ENCODE measurements at regions not wholly inside any gene's neighbourhood (a gene's known extent, or its start where the extent isn't known, plus 50 kb on each side); places are given as distances from the start of the nearest gene placed in this dataset.

DNA sequence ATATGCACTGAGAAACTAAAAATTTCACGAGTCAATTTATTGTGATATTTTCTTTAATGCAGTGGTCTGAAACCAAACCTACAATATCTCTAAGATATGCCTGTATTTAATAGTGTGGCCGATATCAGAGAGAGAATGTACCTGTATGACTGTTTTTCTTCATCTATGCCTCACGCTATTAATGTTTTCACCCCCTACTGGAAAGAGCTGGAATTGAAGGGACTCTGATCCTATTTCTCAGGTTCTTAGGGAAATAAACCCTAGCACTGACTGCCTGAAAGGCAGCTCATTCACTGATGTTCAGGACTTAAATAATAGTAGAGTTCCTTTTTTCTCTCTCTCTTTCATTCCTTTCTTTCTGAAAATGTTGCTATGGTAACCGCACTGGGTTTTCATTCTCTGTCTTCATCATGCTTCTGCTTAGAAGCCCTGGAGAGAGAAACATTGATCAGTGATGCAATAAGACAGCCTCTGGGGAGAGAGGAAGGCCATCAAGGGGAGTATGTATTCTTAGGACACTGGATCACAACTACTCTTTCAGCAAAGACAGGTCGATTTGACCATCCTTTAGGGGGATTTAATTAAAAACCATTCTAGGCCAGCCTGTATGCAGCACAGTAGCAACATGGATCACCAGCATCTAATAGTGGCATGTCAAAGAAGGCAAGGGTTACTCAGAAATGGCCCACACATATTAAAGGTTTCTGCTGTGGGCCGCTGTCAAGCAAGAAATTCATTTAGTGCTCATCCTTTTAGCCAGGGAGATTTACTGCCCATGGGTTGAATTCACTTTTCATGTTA, 1135.7 kb downstream of the IGSF11 start:
- no peaks in the 10 kb centered on the region for H3K27me3 ChIP-seq (ENCODE audit: insufficient read depth, low read length)
- H3K36me3 ChIP-seq (ENCODE audit: insufficient read depth, low read depth, low read length): no peaks in the 10 kb centered on the region
- no peak overlapping the region for H3K4me3 ChIP-seq (ENCODE audit: low read length)
- no peaks in the 10 kb centered on the region for H3K4me1 ChIP-seq (ENCODE audit: insufficient read depth, low read length)
- H3K27ac ChIP-seq (ENCODE audit: low read length): no peak overlapping the region
- 0 out of 2 replicates have a peak, but pooled peaks cover 8% of the 10 kb centered on the region for H3K9me3 ChIP-seq (ENCODE audit: insufficient read depth, low read depth, low read length)
- no peak overlapping the region for H3K9ac ChIP-seq (ENCODE audit: low read depth, low read length)

DNA sequence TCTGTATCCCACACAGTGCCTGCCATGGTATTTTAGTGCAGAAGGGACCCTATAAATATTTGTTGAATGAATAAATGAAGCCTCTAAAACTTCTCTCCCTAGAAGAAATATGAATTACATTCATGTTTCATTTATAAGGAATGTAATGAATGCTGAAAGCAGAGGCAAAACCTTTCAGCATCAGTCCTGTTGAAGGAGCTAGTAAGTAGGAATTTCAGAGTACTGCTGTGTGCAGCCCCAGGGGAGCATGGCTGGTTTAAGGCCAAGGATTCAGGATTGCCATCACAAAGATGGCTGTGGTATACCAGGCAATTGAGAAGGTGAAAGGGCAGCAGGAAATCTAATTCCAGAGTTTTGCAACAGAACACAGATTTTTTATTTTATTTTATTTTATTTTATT, 1131.4 kb downstream of the IGSF11 start:
- no peaks in the 10 kb centered on the region for H3K9me3 ChIP-seq (ENCODE audit: insufficient read depth, low read depth, low read length)
- H3K27ac ChIP-seq (ENCODE audit: low read length): no peak overlapping the region
- no peak overlapping the region for H3K9ac ChIP-seq (ENCODE audit: low read depth, low read length)
- H3K27me3 ChIP-seq (ENCODE audit: insufficient read depth, low read length): no peaks in the 10 kb centered on the region
- no peak overlapping the region for H3K4me3 ChIP-seq (ENCODE audit: low read length)
- H3K36me3 ChIP-seq (ENCODE audit: insufficient read depth, low read depth, low read length): no peaks in the 10 kb centered on the region
- no peaks in the 10 kb centered on the region for H3K4me1 ChIP-seq (ENCODE audit: insufficient read depth, low read length)

DNA sequence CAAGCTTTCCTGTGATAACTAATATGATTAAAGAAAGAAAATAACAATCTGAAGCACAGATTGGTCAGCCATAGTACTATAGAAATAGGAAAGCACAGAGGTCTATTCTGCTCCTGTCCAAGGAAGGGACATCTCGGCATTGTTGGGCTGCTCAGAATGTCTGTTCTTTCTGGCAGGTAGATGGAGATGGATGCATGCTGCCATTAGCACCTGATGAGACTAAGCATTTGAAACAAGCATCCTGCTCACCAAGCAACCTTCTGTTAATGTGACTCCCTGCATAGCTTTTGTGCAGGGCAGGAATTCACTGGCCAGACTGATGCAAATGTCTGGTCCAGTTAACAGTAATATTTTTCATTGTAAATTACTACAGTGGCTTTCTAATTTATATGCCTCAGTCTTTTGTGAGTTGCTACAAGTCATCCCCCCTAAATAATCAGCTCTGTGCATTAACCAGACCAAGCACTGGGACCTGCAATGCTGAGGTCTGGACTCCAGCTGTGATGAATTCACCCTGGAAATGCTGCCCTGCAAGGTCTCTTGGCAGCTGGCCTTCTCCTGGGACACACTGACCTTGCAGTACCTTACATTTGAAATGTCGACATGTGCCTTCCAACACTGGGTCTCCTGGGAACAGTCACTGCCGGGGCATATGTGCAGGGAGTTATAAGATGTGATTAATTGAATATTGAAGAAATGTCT, 1123.7 kb downstream of the IGSF11 start:
- no peak overlapping the region for H3K9ac ChIP-seq (ENCODE audit: low read depth, low read length)
- no peak overlapping the region for H3K4me3 ChIP-seq (ENCODE audit: low read length)
- no peaks in the 10 kb centered on the region for H3K27me3 ChIP-seq (ENCODE audit: insufficient read depth, low read length)
- H3K27ac ChIP-seq (ENCODE audit: low read length): no peak overlapping the region
- H3K9me3 ChIP-seq (ENCODE audit: insufficient read depth, low read depth, low read length): no peaks in the 10 kb centered on the region
- no peaks in the 10 kb centered on the region for H3K36me3 ChIP-seq (ENCODE audit: insufficient read depth, low read depth, low read length)
- no peaks in the 10 kb centered on the region; the same call in 1 of the 2 replicates for H3K4me1 ChIP-seq (ENCODE audit: insufficient read depth, low read length)

DNA sequence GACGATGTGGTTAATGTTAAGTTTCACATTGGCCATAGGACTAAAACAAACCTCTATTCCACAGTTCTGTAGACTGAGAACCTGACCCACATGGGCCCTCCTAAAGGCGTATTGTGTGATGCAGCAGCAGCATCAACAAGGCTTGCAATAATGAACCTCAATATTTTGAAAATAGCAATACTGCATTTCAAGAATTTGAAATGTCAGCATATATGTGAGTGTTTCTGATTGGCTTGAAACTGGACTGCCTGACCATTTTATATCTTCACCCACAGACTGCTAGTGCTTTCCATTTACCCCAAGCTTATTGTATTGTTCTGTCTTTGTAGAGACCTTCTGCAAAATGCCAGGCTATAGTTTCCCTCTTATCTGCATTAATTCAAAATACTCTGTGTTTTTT, 1122.3 kb downstream of the IGSF11 start:
- no peak overlapping the region for H3K27ac ChIP-seq (ENCODE audit: low read length)
- H3K27me3 ChIP-seq (ENCODE audit: insufficient read depth, low read length): no peaks in the 10 kb centered on the region
- no peaks in the 10 kb centered on the region; the same call in 1 of the 2 replicates for H3K4me1 ChIP-seq (ENCODE audit: insufficient read depth, low read length)
- H3K36me3 ChIP-seq (ENCODE audit: insufficient read depth, low read depth, low read length): no peaks in the 10 kb centered on the region
- no peaks in the 10 kb centered on the region for H3K9me3 ChIP-seq (ENCODE audit: insufficient read depth, low read depth, low read length)
- no peak overlapping the region for H3K9ac ChIP-seq (ENCODE audit: low read depth, low read length)
- H3K4me3 ChIP-seq (ENCODE audit: low read length): no peak overlapping the region

DNA sequence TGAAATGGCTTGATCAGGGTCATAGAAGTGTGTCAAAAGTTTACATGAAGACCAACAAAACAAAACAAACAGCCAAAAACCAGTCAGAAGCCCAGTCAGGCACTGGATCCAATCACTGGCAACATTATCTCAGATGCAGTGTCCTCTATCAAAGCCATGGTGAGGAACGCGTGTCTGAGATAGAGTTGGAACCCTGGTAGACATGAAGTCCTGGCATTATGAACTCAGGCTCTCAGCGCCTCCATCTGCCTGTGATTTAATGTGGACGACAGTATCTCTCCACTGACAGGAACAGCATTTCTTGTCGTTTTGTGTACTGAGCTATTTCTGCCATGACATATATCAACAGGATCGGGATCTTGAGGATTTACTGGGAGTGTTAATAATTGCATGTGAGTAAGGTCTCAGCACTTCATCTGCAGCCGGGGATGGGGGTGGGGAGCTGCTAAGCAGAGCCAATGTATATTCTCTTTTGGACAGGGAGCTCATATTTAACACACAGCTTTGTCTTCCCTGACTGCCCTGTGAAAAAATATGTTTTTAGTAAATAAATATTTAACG, 1120.0 kb downstream of the IGSF11 start:
- Histone ChIP-seq H3K27ac (ENCODE audit: low read length) (no peak overlapping the region), H3K9me3 (ENCODE audit: insufficient read depth, low read depth, low read length) (no peaks in the 10 kb centered on the region), H3K4me1 (ENCODE audit: insufficient read depth, low read length) (no peaks in the 10 kb centered on the region; the same call in 1 of the 2 replicates), H3K36me3 (ENCODE audit: insufficient read depth, low read depth, low read length) (no peaks in the 10 kb centered on the region), H3K4me3 (ENCODE audit: low read length) (no peak overlapping the region), H3K27me3 (ENCODE audit: insufficient read depth, low read length) (no peaks in the 10 kb centered on the region), H3K9ac (ENCODE audit: low read depth, low read length) (no peak overlapping the region)

DNA sequence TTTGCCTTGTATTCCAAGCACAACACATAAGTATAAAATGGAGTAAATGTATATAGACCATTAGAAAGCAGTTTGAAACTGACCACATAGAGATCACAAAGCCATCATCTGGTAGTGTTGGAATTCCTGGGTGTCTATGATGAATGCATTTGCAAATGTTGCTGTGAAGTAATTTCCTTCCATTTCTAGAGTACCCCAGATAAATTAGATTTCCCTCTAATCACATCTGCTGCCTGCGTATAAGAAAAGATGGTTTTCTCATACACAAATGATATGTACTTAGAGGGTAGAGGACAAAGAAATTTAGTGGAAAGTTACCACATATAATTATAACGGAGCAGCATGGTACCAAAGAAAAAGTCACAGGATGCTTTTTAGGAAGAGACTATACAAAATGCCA, 1117.8 kb downstream of the IGSF11 start:
- Histone ChIP-seq H3K9ac (ENCODE audit: low read depth, low read length) (no peak overlapping the region), H3K9me3 (ENCODE audit: insufficient read depth, low read depth, low read length) (no peaks in the 10 kb centered on the region), H3K4me3 (ENCODE audit: low read length) (no peak overlapping the region), H3K36me3 (ENCODE audit: insufficient read depth, low read depth, low read length) (no peaks in the 10 kb centered on the region), H3K27me3 (ENCODE audit: insufficient read depth, low read length) (no peaks in the 10 kb centered on the region), H3K4me1 (ENCODE audit: insufficient read depth, low read length) (peaks cover 8% of the 10 kb centered on the region; the same call in 1 of the 2 replicates), H3K27ac (ENCODE audit: low read length) (no peak overlapping the region)

DNA sequence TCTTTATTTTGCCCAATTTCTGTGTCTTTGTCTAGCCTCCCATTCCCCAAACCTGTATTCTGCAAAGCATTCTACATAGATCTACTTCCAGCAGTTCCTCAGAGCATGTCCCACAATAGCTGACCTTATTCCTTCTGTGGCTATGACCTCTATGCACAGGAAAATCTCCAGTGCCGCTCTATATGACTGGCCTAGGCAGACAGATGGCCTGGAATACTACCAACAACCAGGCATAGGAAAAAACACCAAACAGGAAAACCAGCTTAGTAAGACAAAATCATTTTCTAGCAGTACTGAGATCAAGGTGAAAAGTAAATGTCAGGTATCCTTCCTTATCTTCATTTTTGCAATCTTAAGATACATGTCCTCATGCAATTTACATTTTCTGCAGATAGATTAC, 1115.0 kb downstream of the IGSF11 start:
- no peak overlapping the region for H3K9ac ChIP-seq (ENCODE audit: low read depth, low read length)

DNA sequence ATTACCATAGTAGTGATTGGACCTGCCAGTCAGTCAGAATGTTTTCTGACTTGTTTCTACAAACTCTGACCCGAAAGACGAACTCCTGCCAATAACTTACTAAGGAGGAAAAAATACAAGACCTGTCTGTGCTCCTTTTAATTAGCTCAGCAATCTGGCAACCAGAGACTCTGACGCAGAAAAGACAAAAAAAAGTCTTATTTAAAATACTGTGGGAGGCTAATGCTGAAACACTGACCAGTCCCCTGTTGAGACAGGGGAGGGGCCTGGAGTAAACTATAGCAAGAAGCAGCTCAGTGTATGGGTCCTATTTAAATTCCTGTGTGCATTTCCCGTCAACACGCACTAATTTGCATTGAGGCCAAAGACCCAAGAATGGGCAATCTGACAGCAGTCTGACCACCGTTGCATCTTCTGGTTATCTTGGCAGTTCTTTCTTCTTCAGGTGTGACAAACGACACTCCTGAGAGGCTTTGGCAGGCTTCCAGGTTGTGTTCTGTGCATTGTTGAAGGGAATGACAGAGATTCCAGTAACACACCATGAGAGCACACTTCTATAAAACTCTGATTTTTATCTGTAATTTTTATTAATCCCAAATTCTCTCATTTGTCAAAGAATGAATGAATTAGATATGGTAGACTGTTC, 1114.3 kb downstream of the IGSF11 start:
- Histone ChIP-seq H3K4me3 (ENCODE audit: low read length) (no peak overlapping the region), H3K9me3 (ENCODE audit: insufficient read depth, low read depth, low read length) (no peaks in the 10 kb centered on the region), H3K27me3 (ENCODE audit: insufficient read depth, low read length) (no peaks in the 10 kb centered on the region), H3K4me1 (ENCODE audit: insufficient read depth, low read length) (peaks cover 17% of the 10 kb centered on the region; the same call in 1 of the 2 replicates), H3K36me3 (ENCODE audit: insufficient read depth, low read depth, low read length) (no peaks in the 10 kb centered on the region), H3K9ac (ENCODE audit: low read depth, low read length) (no peak overlapping the region), H3K27ac (ENCODE audit: low read length) (no peak overlapping the region)

More for the DNA sequence above, 1115.0 kb downstream of the IGSF11 start:
- no peaks in the 10 kb centered on the region for H3K9me3 ChIP-seq (ENCODE audit: insufficient read depth, low read depth, low read length)
- H3K27me3 ChIP-seq (ENCODE audit: insufficient read depth, low read length): no peaks in the 10 kb centered on the region
- H3K4me3 ChIP-seq (ENCODE audit: low read length): no peak overlapping the region
- H3K36me3 ChIP-seq (ENCODE audit: insufficient read depth, low read depth, low read length): no peaks in the 10 kb centered on the region
- H3K27ac ChIP-seq (ENCODE audit: low read length): no peak overlapping the region
- H3K4me1 ChIP-seq (ENCODE audit: insufficient read depth, low read length): peaks cover 17% of the 10 kb centered on the region; the same call in 1 of the 2 replicates

DNA sequence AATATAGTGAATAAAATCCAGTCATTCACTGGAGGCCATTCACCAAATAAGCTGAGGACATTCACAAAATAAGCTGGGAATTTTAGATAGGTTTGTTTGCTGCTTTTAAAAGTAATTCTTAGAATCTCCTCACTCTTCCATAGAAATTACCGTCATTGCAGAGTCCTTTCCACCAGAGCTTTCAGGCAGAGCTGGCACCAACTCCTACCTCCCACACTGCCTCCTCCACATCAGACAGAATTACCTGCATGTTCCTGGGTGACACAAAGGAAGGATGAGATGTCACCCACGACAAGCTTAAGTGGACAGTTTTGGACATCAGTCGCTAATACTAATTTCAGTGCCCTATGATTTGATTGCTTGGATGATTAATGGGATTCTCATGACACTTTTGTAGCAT, 1113.2 kb downstream of the IGSF11 start:
- Histone ChIP-seq H3K27ac (ENCODE audit: low read length) (no peak overlapping the region), H3K4me3 (ENCODE audit: low read length) (no peak overlapping the region), H3K36me3 (ENCODE audit: insufficient read depth, low read depth, low read length) (no peaks in the 10 kb centered on the region), H3K9me3 (ENCODE audit: insufficient read depth, low read depth, low read length) (no peaks in the 10 kb centered on the region), H3K9ac (ENCODE audit: low read depth, low read length) (no peak overlapping the region), H3K4me1 (ENCODE audit: insufficient read depth, low read length) (peaks cover 17% of the 10 kb centered on the region; the same call in 1 of the 2 replicates), H3K27me3 (ENCODE audit: insufficient read depth, low read length) (no peaks in the 10 kb centered on the region)

DNA sequence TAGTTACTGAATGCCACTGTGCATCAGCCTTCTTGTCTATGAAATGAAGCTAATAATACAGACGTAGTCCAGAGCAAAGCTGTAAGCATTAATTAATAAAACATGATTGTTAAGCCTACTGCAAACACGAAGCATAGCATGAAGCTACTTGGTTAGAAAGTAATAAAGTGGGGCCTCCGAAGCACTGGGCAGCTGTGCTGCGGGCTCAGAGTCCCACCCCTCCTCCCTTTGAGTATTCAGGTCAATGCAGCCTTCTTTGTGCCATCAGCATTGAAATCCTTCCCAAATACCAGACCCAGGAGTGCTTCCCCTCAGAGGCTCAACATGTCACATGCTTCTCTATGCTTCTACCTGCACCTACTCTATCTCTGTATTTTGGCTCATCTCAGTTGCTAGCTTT, 1112.6 kb downstream of the IGSF11 start:
- H3K9me3 ChIP-seq (ENCODE audit: insufficient read depth, low read depth, low read length): no peaks in the 10 kb centered on the region

DNA sequence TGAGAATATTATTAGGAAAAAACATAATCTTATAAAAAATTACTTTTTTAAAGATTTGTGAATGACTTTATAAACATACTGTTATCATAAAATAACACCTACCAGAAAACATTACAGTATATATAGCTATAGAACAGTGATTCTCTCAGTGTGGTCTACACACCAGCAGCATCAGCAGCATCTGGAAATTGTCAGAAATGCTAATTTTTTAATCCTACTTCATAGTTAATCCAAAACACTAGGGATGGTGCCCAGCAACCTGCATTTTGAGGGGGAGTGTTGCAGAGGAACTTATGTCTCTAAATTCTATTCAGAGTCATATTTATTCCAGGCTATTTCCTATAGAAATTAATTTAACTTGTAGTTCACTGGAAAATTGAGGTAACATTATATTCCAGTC, 1107.8 kb downstream of the IGSF11 start:
- H3K9me3 ChIP-seq (ENCODE audit: insufficient read depth, low read depth, low read length): no peaks in the 10 kb centered on the region
- H3K27me3 ChIP-seq (ENCODE audit: insufficient read depth, low read length): no peaks in the 10 kb centered on the region
- H3K36me3 ChIP-seq (ENCODE audit: insufficient read depth, low read depth, low read length): no peaks in the 10 kb centered on the region
- no peak overlapping the region for H3K27ac ChIP-seq (ENCODE audit: low read length)
- no peak overlapping the region for H3K9ac ChIP-seq (ENCODE audit: low read depth, low read length)
- peaks cover 9% of the 10 kb centered on the region; the same call in 1 of the 2 replicates for H3K4me1 ChIP-seq (ENCODE audit: insufficient read depth, low read length)
- no peak overlapping the region for H3K4me3 ChIP-seq (ENCODE audit: low read length)

More for the DNA sequence above, 1112.6 kb downstream of the IGSF11 start:
- Histone ChIP-seq H3K4me3 (ENCODE audit: low read length) (no peak overlapping the region), H3K27me3 (ENCODE audit: insufficient read depth, low read length) (no peaks in the 10 kb centered on the region), H3K27ac (ENCODE audit: low read length) (no peak overlapping the region), H3K9ac (ENCODE audit: low read depth, low read length) (peak overlapping the region; percentile 8; the same call in 1 of the 2 replicates), H3K4me1 (ENCODE audit: insufficient read depth, low read length) (peaks cover 17% of the 10 kb centered on the region; the same call in 1 of the 2 replicates), H3K36me3 (ENCODE audit: insufficient read depth, low read depth, low read length) (no peaks in the 10 kb centered on the region)

All from iPS-20b (cell line).